GM21423 (cell line): ENCODE measurements at regions not wholly inside any gene's neighbourhood (a gene's known extent, or its start where the extent isn't known, plus 50 kb on each side); places are given as distances from the start of the nearest gene placed in this dataset.
A peak's percentile ranks its signal among the peaks of the same experiment; 100 is the strongest.

Source experiments
- ATAC-seq: cut with Tn5 transposase; IDR thresholded peaks from one replicate; pipeline ENCODE4 v1.9.1; 2021; ENCODE audit warnings: mild to moderate bottlenecking, moderate library complexity; ENCODE audit not compliant: unreplicated experiment

DNA sequence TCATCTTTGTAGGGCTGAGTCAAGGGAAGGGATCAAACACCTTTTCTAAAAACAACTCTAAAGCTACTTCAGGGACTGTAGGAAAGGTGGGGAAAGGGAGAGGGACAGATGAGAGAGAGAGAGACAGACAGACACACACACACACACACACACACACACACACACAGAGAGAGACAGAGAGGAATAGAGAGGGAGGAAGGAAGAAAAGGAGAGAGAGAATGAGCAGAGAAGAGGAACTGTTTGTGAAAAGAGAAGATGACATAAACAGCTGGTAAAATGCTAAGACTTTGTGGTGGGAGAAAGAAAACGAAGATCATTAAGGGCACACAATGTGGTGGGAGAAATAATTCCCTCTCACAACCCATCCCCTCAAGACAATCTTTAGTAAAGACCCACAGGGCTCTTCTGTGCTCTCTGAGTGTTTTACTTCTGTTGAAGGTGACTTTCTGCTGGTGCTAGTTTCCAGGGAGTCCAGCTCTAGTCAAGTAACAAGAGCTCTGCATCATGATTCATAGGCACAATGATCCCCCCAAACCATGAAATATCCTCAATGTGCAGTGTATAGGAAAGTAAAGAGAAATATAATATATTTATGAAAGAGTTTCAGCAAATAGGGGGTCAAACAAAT lies 77.2 kb upstream of the STK17B start:
- no peak for ATAC-seq

- ATAC-seq: no peak
Measured at GRCh38 chr2:196249171-196249570, 77.8 kb upstream of the STK17B start.

GRCh38 chr2:196249860-196250259 lies 78.5 kb upstream of the STK17B start:
- peak; percentile 88 for ATAC-seq

DNA sequence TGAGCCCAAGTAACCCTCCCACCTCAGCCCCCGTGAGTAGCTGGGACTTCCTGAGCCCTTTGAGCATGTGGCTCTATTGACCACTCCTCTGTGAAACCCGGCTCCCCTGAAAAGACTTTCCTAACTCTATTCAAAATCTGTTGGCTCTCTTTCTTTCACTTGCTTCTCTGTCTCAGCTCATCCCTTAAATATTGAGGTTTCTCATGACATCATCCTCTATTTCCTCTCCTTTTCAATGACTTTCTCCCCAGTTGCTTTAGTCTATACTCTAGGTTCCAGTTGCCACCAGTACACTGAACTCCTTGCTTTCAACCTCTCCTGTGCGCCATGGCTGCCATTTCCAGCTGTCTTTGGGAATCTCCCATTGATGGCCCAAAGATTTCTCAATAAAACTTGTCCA lies 79.8 kb upstream of the STK17B start:
- ATAC-seq: no peak

DNA sequence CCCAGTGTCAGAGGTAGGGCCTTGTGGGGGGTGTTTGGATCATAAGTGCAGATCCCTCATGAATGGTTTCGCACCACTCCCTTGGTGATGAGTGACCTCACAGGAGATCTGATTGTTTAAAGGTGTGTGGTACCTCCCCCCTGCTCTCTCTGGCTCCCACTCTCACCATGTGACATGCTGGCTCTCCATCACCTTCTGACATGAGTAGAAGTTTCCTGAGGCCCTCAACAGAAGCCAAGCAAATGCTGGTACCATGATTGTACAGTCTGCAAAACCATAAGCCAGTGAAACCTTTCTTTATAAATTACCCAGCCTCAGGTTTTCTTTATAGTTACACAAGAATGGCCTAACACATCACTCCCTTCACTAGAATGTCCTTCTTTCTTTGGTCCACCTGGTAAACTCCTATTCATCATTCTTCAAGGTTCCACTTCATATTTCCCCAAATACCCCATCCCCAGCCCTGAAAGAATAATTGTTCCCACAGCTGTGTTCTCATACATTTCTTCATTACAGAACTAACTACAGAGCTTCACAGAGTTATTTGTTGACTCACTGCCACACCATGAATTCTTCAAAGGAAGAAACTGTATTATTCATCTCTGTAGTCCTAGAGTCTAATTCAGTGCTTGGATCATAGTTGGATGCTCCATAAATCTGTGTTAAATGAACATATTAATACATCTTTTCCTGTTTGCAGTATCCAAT lies 81.2 kb upstream of the STK17B start:
- no peak for ATAC-seq

- no peak for ATAC-seq
Measured at GRCh38 chr2:196253116-196253480, 81.7 kb upstream of the STK17B start.

- ATAC-seq: no peak
Measured at GRCh38 chr2:196256585-196256984, 85.2 kb upstream of the STK17B start.

DNA sequence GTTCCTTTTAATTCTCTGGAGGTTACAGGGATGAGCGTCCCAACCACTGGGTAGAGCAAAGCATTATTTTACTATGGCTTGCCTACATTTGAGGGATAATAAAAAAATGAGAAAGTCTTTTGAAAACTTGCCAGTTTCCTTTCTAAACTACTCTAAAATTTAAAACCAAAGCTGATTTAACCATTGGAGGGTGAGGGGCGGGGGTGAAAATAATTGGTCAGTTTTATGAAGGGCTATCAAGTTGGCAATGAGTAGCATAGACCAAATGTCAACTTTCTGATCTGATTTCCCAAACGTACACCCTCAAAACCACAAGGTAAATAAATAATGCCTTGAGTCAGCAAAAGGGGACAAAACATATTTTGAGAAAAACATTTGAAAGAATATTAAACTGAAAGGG lies 85.7 kb upstream of the STK17B start:
- ATAC-seq: no peak

DNA sequence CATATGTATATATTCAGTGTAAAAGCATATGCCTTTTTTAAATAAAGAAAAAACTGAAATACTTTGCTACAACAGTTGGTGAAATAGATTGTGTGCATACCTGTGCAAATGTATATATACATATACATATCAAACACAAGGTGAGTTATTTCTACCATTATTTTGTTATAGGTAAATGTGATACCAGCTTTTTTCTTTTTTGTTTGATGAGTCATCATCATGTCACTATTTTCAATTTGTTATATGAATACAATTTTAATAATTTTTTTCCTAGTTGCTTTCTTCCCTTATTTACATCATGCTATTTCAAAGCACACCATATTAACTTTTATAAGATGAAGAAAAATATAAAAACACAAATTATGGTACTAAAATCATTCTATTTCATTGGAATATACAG lies 87.0 kb upstream of the STK17B start:
- no peak for ATAC-seq

GRCh38 chr2:196259507-196260481 lies 88.4 kb upstream of the STK17B start:
- ATAC-seq: peak; percentile 25

DNA sequence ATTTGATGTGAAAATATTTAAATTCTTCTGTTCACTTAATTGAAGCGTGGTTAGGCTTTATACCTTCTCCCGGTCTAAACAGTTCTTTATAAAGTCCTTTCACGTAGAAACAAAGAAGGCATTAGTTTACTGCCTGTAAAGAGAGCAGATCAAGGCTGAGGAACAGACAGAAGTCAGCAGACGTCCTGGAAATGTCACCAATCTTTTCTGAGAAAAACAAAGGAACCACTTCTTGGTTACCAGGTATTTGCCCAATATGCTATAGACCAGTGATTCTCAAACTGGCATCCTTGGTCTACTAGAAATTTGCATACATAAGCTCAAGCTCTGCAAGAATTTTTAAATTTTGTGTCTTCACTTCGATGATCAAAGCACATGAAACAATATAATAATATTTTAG lies 89.2 kb upstream of the STK17B start:
- no peak for ATAC-seq

DNA sequence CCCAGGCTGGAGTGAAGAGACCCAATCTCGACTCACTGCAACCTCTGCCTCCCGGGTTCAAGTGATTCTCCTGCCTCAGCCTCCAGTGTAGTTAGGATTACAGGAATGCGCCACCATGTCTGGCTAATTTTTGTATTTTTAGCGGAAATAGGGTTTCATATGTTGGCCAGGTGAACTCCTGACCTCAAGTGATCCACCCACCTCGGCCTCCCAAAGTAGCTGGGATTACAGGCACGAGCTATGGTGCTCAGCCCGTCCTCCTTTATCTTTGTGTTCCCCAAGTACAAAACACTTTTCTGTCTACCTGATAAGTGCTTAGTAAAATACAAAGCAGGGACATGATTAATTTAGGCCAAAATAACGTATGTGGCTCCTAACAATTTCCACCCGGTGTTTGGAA lies 91.2 kb upstream of the STK17B start:
- ATAC-seq: no peak

DNA sequence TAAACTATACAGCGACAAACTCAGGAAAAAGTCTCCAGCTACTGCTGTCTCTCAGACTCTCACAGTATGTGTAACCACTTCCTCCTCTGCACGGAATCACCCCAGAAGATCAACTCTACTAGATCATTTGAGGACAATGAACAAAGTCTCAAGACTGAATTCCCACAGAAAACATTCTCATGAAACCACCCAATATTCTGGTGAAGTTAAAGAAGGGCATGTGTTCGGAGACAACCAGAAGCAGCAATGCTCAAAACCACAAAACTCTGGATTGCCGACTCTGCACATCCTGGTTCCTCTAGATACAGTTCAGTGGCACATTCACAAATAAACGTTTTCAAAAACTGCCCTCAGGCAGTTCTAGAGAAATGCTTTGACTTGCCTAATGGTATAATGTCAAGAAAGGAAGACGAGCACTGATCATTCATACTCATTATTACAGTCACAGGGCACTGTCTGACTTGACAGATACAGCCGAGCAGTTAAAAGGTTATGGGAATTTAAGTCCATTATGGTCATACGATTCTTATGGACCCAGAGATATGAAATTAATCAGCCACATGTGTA lies 91.9 kb upstream of the STK17B start:
- peak; percentile 90 for ATAC-seq

GRCh38 chr2:196266351-196266750 lies 95.0 kb upstream of the STK17B start:
- no peak for ATAC-seq

DNA sequence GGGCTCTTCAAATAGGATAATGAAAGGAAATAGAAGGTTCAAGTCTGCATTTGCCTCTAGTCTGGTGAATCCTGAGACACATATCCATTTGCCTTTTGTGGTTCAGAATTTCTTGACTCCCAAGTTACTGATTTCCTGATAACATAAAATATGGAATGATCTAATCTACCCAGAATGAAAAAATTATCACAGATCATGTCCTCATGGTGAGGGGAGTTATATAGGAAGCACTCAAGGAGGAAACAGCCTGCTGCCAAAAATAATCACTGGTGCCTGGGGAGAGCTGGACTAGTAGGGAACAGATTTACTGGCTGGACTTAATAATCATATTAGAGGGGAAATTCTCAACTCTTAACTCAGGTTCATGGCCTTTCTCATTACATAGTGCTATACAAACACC lies 95.5 kb upstream of the STK17B start:
- ATAC-seq: no peak

DNA sequence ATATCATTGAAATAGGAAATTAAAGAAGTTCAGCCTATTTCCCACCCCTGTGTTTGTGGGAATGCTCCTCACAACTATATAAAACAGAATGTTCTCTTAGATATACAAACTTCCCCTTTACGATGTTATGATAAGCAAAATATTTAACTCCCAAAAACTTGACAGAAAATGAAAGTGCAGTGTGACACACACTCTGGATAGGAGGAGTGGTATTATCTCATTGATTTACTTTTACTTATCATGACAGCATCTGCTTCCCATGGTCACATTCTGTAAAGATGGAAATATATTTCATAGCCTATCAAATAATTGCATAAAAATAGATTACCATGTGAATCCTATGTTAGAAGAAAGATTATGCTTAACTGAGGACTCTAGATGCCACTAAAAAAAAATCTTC lies 96.6 kb upstream of the STK17B start:
- ATAC-seq: no peak

- ATAC-seq: peak; percentile 42
Measured at GRCh38 chr2:196268538-196269338, 97.4 kb upstream of the STK17B start.

GRCh38 chr2:196271795-196272194 lies 100.4 kb upstream of the STK17B start:
- ATAC-seq: no peak

DNA sequence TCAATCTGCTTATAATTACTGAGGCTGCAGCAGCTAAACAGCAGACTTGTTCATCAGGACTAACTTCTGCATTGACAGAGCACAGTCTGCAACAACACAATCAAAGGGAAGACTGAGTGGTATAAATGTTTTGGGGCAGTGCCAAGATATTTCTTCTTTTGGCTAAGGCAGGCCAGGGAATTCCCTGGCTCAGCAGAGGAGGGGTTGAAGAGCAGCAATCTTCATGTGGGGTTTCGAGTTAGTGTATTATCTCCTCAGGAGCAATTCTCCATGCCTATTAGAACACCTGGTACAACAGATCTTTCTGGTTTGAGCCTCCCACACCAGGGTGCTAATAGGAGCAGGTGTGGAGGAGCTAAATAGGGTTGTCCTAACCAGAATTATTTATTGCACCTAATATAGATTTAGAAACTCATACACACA lies 103.0 kb upstream of the STK17B start:
- peak; percentile 41 for ATAC-seq

- no peak for ATAC-seq
Measured at GRCh38 chr2:196275646-196276352, 104.4 kb upstream of the STK17B start.
